ENCODE measurements at regions not wholly inside any gene's neighbourhood (a gene's known extent, or its start where the extent isn't known, plus 50 kb on each side); places are given as distances from the start of the nearest gene placed in this dataset.
"Not testable (repeated sequence)": the region's sequence is repeated elsewhere in the genome, so short reads cannot be mapped to it uniquely, and the experiment has no call there.

- DNase-seq = no peak
Observed at GRCh38 chr5:97545886-97546535, 363.0 kb upstream of the RIOK2 start.

GRCh38 chr5:97547430-97547829, 364.4 kb upstream of the RIOK2 start:
- DNase-seq = no peak

- DNase-seq = no peak
Observed at GRCh38 chr5:97547999-97548738, 365.1 kb upstream of the RIOK2 start.

GRCh38 chr5:97548739-97549080, 365.7 kb upstream of the RIOK2 start:
- no peak for DNase-seq

GRCh38 chr5:97549496-97549895, 366.4 kb upstream of the RIOK2 start:
- DNase-seq = no peak

- no peak for DNase-seq
Observed at GRCh38 chr5:97550164-97550563, 367.1 kb upstream of the RIOK2 start.

GRCh38 chr5:97550818-97551217, 367.8 kb upstream of the RIOK2 start:
- no peak for DNase-seq

GRCh38 chr5:97553604-97554452, 370.8 kb upstream of the RIOK2 start:
- no peak for DNase-seq

- no peak for DNase-seq
Observed at GRCh38 chr5:97554977-97555643, 372.1 kb upstream of the RIOK2 start.

GRCh38 chr5:97555644-97555981, 372.6 kb upstream of the RIOK2 start:
- no peak for DNase-seq

- DNase-seq = no peak
Observed at GRCh38 chr5:97559827-97560598, 377.0 kb upstream of the RIOK2 start.

GRCh38 chr5:97560599-97560993, 377.5 kb upstream of the RIOK2 start:
- DNase-seq = no peak

- DNase-seq = no peak
Observed at GRCh38 chr5:97563050-97563657, 380.1 kb upstream of the RIOK2 start.

GRCh38 chr5:97568382-97568781, 385.3 kb upstream of the RIOK2 start:
- DNase-seq = no peak

- no peak for DNase-seq
Observed at GRCh38 chr5:97570242-97570641, 387.2 kb upstream of the RIOK2 start.

GRCh38 chr5:97575322-97575721, 392.3 kb upstream of the RIOK2 start:
- DNase-seq = no peak

GRCh38 chr5:97576956-97577355, 393.9 kb upstream of the RIOK2 start:
- DNase-seq = no peak

GRCh38 chr5:97579977-97580376, 396.9 kb upstream of the RIOK2 start:
- DNase-seq = not testable (repeated sequence)

GRCh38 chr5:97580746-97581145, 397.7 kb upstream of the RIOK2 start:
- DNase-seq = no peak

- DNase-seq = no peak
Observed at GRCh38 chr5:97591781-97592180, 408.7 kb upstream of the RIOK2 start.

- DNase-seq = no peak
Observed at GRCh38 chr5:97600486-97600885, 417.4 kb upstream of the RIOK2 start.

GRCh38 chr5:97601651-97602050, 418.6 kb upstream of the RIOK2 start:
- DNase-seq = no peak

All from NCI-H1092 treated with DMSO at 0.1 percent for 48 hours (cell line).